GM23338 (cell line): ENCODE measurements at regions not wholly inside any gene's neighbourhood (a gene's known extent, or its start where the extent isn't known, plus 50 kb on each side); places are given as distances from the start of the nearest gene placed in this dataset.

Experiments used
- ATAC-seq: fragments of 200-7000 bp; cut with Tn5 transposase; 3 replicates; pipeline ENCODE4 v1.9.1; 2020
- DNase-seq: peaks from one replicate; pipeline ENCODE4 v3.0.0-alpha.2; 2015; ENCODE audit warnings: low spot score
- H2AFZ ChIP-seq: fragments of 200-600 bp; sonication (generic); 2 replicates; pipeline ENCODE4 v1.8.0; 2016; ENCODE audit warnings: antibody characterized with exemption, mild to moderate bottlenecking, moderate library complexity
- H3F3A ChIP-seq: fragments of 200-600 bp; sonication (generic); replicated peaks from 2 replicates; pipeline ENCODE4 v1.8.0; 2017; ENCODE audit warnings: antibody characterized with exemption, mixed run types, low read depth
- H3K27ac ChIP-seq: fragments of 200-600 bp; sonication (generic); 2 replicates; pipeline ENCODE4 v1.6.1; 2016; ENCODE audit warnings: low read depth
- H3K27me3 ChIP-seq: fragments of 200-600 bp; sonication (generic); 2 replicates; pipeline ENCODE4 v1.8.0; 2016; ENCODE audit warnings: mild to moderate bottlenecking, mixed run types, moderate library complexity; ENCODE audit not compliant: insufficient read depth
- H3K36me3 ChIP-seq: fragments of 200-600 bp; sonication (generic); 2 replicates; pipeline ENCODE4 v1.8.0; 2016; ENCODE audit warnings: mild to moderate bottlenecking; ENCODE audit not compliant: insufficient read depth
- H3K4me1 ChIP-seq: fragments of 200-600 bp; sonication (generic); 2 replicates; pipeline ENCODE4 v1.8.0; 2016; ENCODE audit warnings: mild to moderate bottlenecking, moderate library complexity; ENCODE audit not compliant: insufficient read depth
- H3K4me2 ChIP-seq: fragments of 200-600 bp; sonication (generic); 2 replicates; pipeline ENCODE4 v1.7.1; 2017; ENCODE audit warnings: mixed run types
- H3K4me3 ChIP-seq: fragments of 200-600 bp; sonication (generic); 2 replicates; pipeline ENCODE4 v1.6.1; 2016; ENCODE audit warnings: mixed run types
- H3K79me2 ChIP-seq: fragments of 200-600 bp; sonication (generic); replicated peaks from 2 replicates; pipeline ENCODE4 v1.8.0; 2017; ENCODE audit warnings: mild to moderate bottlenecking; ENCODE audit not compliant: insufficient read depth
- H3K9me2 ChIP-seq: fragments of 200-600 bp; sonication (generic); 2 replicates; pipeline ENCODE4 v1.8.0; 2017; ENCODE audit not compliant: insufficient read depth
- H4K20me1 ChIP-seq: fragments of 200-600 bp; sonication (generic); replicated peaks from 2 replicates; pipeline ENCODE4 v1.8.0; 2017; ENCODE audit warnings: mild to moderate bottlenecking; ENCODE audit not compliant: insufficient read depth
- H3K27ac Mint-ChIP-seq: 2 replicates; pipeline ENCODE4 v1.8.0; 2020; ENCODE audit warnings: inconsistent platforms, mild to moderate bottlenecking, moderate library complexity, mixed read lengths
- H3K27me3 Mint-ChIP-seq: 3 replicates; pipeline ENCODE4 v1.8.0; 2022; ENCODE audit warnings: low read depth, mild to moderate bottlenecking, moderate library complexity, mixed read lengths, inconsistent platforms; ENCODE audit not compliant: insufficient read depth, poor library complexity
- H3K36me3 Mint-ChIP-seq: 3 replicates; pipeline ENCODE4 v1.8.0; 2021; ENCODE audit warnings: low read depth, mild to moderate bottlenecking, inconsistent platforms, moderate library complexity, mixed read lengths
- H3K4me1 Mint-ChIP-seq: 3 replicates; pipeline ENCODE4 v1.8.0; 2020; ENCODE audit warnings: mild to moderate bottlenecking, inconsistent platforms, mixed read lengths
- H3K4me3 Mint-ChIP-seq: 3 replicates; pipeline ENCODE4 v1.8.0; 2021; ENCODE audit warnings: moderate library complexity, mild to moderate bottlenecking, inconsistent platforms, mixed read lengths
- H3K9me3 Mint-ChIP-seq: 3 replicates; pipeline ENCODE4 v1.8.0; 2020; ENCODE audit warnings: moderate library complexity, mild to moderate bottlenecking, inconsistent platforms, mixed read lengths
- CREB1 ChIP-seq: fragments of 250-450 bp; sonication (Bioruptor Pico); IDR thresholded peaks from 2 replicates; pipeline ENCODE4 v1.5.0; 2020; ENCODE audit warnings: low read depth, mild to moderate bottlenecking, moderate library complexity
- EZH2phosphoT487 ChIP-seq: fragments of 200-600 bp; sonication (generic); IDR thresholded peaks from one replicate; pipeline ENCODE4 v1.8.1; 2018; ENCODE audit warnings: antibody characterized with exemption; ENCODE audit not compliant: unreplicated experiment
- JUNB ChIP-seq: IDR thresholded peaks from one replicate; pipeline ENCODE4 v1.6.1; 2016; ENCODE audit warnings: antibody characterized with exemption; ENCODE audit not compliant: unreplicated experiment
- NANOG ChIP-seq: IDR thresholded peaks from 2 replicates; pipeline ENCODE4 v1.6.1; 2016; ENCODE audit warnings: antibody characterized with exemption, borderline replicate concordance
- POLR2AphosphoS5 ChIP-seq: IDR thresholded peaks from 2 replicates; pipeline ENCODE4 v1.6.1; 2016; ENCODE audit warnings: antibody characterized with exemption, low read depth
- STAT1 ChIP-seq: IDR thresholded peaks from one replicate; pipeline ENCODE4 v1.6.1; 2016; ENCODE audit warnings: antibody characterized with exemption; ENCODE audit not compliant: unreplicated experiment
- ZNF114 ChIP-seq: fragments of 250-450 bp; sonication (Bioruptor Pico); IDR thresholded peaks from 2 replicates; pipeline ENCODE4 v1.5.0; 2020; ENCODE audit warnings: mild to moderate bottlenecking, moderate library complexity
- ZNF331 ChIP-seq: fragments of 250-450 bp; sonication (Bioruptor Pico); IDR thresholded peaks from 2 replicates; pipeline ENCODE4 v1.5.0; 2020; ENCODE audit warnings: low read depth, mild to moderate bottlenecking, moderate library complexity
- TF ChIP-seq, protein P1 (sequence below): IDR thresholded peaks from 2 replicates; pipeline ENCODE4 v1.6.1; 2016; ENCODE audit warnings: antibody characterized with exemption
- TF ChIP-seq, protein P2 (sequence below): IDR thresholded peaks from one replicate; pipeline ENCODE4 v1.6.1; 2018; ENCODE audit warnings: antibody characterized with exemption; ENCODE audit not compliant: unreplicated experiment
- TF ChIP-seq, protein P3 (sequence below), 2 experiments: fragments of 200-600 bp in 1 of 2; sonication (generic) in 1 of 2; conservative IDR thresholded peaks; 2 replicates each; pipeline versions ENCODE4 v1.5.1 to v1.6.1; 2016 to 2017; ENCODE audit warnings: antibody characterized with exemption in 2 of 2, low read depth in 2 of 2, mild to moderate bottlenecking in 2 of 2, moderate library complexity in 1 of 2

DNA sequence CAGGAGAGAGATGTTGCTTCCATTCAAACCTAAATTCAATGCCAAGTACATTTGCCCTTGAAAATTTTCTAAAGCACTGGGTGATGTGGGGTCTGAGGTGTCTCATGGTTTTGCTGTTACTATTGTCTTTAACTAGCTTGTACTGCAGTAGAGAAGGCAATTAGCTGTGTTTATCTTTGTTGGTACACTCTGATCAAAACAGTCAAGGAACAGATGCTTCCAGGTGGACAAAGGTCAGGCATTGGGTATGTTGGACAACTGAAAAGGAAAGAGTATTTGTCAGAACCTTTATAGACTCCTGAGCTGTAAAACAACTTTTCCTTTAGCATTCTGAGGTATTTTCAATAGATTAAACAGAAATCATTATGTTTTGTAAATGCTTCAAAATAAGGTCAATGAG is 2228.7 kb upstream of the WWC1 start:
- DNase-seq = no peak
- Histone ChIP-seq H3K9me2 (no peaks in the 10 kb centered on the region), H3K4me3 (no peak overlapping the region), H3K27ac (no peak overlapping the region), H2AFZ (no peak overlapping the region), H4K20me1 (no peaks in the 10 kb centered on the region), H3K4me2 (no peak overlapping the region), H3K4me1 (no peaks in the 10 kb centered on the region), H3K36me3 (no peaks in the 10 kb centered on the region), H3K27me3 (no peaks in the 10 kb centered on the region), H3K79me2 (no peaks in the 10 kb centered on the region), H3F3A (no peaks in the 10 kb centered on the region)
- H3K9me3 Mint-ChIP-seq = no peaks in the 10 kb centered on the region
- ATAC-seq = no peak
- no peak overlapping the region for H3K27ac Mint-ChIP-seq
- no peaks in the 10 kb centered on the region for H3K36me3 Mint-ChIP-seq
- TF ChIP-seq, protein P1, sequence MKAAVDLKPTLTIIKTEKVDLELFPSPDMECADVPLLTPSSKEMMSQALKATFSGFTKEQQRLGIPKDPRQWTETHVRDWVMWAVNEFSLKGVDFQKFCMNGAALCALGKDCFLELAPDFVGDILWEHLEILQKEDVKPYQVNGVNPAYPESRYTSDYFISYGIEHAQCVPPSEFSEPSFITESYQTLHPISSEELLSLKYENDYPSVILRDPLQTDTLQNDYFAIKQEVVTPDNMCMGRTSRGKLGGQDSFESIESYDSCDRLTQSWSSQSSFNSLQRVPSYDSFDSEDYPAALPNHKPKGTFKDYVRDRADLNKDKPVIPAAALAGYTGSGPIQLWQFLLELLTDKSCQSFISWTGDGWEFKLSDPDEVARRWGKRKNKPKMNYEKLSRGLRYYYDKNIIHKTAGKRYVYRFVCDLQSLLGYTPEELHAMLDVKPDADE = no peak
- TF ChIP-seq ZNF114 (CRISPR knock-in tag) = no peak
- no peak for TF ChIP-seq ZNF331
- no peak for TF ChIP-seq STAT1
- TF ChIP-seq JUNB = no peak
- no peak overlapping the region for H3K4me3 Mint-ChIP-seq
- no peaks in the 10 kb centered on the region for H3K27me3 Mint-ChIP-seq
- H3K4me1 Mint-ChIP-seq = peaks cover 13% of the 10 kb centered on the region

DNA sequence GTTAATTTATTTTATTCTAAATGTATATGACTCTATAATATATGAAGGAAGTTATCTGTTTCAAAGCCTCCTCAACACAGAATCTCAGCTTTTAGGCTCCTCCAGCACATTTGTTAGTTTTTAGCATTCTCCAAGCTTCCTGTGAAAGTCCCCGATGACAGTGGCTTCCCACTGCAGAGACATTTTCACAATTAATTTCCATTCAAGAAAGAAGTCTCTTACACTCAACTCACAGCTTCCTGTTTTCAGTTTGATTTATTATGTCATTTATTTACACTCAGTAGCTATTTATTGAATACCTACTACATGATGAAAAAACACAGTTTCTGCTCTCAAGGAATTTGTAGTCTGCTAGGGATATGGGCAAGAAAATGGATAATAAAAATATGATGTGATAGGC is 2228.2 kb upstream of the WWC1 start:
- Mint-ChIP-seq H3K9me3 (no peaks in the 10 kb centered on the region), H3K4me1 (peaks cover 18% of the 10 kb centered on the region), H3K27me3 (no peaks in the 10 kb centered on the region), H3K36me3 (no peaks in the 10 kb centered on the region), H3K4me3 (no peak overlapping the region), H3K27ac (no peak overlapping the region)
- Histone ChIP-seq H3K27ac (no peak overlapping the region), H3K4me1 (no peaks in the 10 kb centered on the region), H3K79me2 (no peaks in the 10 kb centered on the region), H3F3A (no peaks in the 10 kb centered on the region), H3K27me3 (no peaks in the 10 kb centered on the region), H4K20me1 (no peaks in the 10 kb centered on the region), H3K36me3 (no peaks in the 10 kb centered on the region), H3K9me2 (no peaks in the 10 kb centered on the region), H3K4me2 (no peak overlapping the region), H2AFZ (no peak overlapping the region), H3K4me3 (no peak overlapping the region)
- ATAC-seq (no peak), DNase-seq (no peak)
- TF ChIP-seq ZNF331 = no peak

DNA sequence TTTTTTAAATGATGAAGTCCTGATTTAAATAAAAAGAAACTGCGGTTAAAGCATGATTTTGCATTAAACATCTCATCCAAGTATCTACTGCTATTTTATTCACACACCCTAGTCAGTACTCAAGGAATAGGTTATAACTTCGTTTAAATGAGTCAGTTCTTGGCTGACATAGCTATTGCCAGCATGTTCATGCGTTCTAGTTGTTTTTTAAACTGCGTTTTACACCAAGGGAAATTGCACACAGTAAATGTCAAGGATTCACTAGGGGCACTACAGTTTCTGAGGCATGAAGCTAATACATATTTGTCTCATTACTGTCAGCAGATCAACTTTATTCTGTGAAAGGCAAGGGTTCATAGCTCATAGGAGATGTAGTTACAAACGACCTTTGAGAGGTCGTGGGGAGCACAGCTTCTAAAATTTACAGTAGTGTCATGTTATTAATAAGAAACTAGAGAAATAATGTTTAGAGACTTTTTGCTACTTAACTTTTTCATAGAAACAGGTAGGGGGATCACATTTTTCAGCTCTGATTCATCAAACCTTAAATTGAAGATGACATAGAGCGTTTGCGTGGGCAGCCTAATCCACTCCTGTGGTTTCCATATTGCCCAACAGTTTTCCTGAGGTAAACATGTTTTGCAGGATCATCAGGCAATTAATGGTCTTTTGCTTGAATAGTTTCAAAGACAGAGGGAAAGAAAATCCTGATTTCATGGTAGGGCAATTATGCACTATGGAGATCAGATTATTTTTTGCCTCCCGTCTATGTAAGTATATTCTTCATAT is 2222.7 kb upstream of the WWC1 start:
- Histone ChIP-seq H3F3A (no peaks in the 10 kb centered on the region), H2AFZ (no peak overlapping the region), H3K9me2 (no peaks in the 10 kb centered on the region), H4K20me1 (no peaks in the 10 kb centered on the region), H3K4me1 (peaks cover 35% of the 10 kb centered on the region), H3K4me2 (no peak overlapping the region), H3K4me3 (no peak overlapping the region), H3K79me2 (no peaks in the 10 kb centered on the region), H3K27ac (no peak overlapping the region), H3K27me3 (no peaks in the 10 kb centered on the region), H3K36me3 (no peaks in the 10 kb centered on the region)
- Mint-ChIP-seq H3K4me3 (no peak overlapping the region), H3K36me3 (0 out of 3 replicates have a peak, but pooled peaks cover 4% of the 10 kb centered on the region), H3K27me3 (peaks cover 2% of the 10 kb centered on the region), H3K4me1 (peaks cover 53% of the 10 kb centered on the region), H3K9me3 (no peaks in the 10 kb centered on the region; the same call in 2 of the 3 replicates), H3K27ac (no peak overlapping the region; the same call in 1 of the 2 replicates)
- DNase-seq (no peak), ATAC-seq (no peak)
- TF ChIP-seq JUNB = no peak
- TF ChIP-seq CREB1 (CRISPR knock-in tag) = no peak
- no peak for TF ChIP-seq EZH2phosphoT487
- TF ChIP-seq NANOG = no peak
- TF ChIP-seq, protein P2, sequence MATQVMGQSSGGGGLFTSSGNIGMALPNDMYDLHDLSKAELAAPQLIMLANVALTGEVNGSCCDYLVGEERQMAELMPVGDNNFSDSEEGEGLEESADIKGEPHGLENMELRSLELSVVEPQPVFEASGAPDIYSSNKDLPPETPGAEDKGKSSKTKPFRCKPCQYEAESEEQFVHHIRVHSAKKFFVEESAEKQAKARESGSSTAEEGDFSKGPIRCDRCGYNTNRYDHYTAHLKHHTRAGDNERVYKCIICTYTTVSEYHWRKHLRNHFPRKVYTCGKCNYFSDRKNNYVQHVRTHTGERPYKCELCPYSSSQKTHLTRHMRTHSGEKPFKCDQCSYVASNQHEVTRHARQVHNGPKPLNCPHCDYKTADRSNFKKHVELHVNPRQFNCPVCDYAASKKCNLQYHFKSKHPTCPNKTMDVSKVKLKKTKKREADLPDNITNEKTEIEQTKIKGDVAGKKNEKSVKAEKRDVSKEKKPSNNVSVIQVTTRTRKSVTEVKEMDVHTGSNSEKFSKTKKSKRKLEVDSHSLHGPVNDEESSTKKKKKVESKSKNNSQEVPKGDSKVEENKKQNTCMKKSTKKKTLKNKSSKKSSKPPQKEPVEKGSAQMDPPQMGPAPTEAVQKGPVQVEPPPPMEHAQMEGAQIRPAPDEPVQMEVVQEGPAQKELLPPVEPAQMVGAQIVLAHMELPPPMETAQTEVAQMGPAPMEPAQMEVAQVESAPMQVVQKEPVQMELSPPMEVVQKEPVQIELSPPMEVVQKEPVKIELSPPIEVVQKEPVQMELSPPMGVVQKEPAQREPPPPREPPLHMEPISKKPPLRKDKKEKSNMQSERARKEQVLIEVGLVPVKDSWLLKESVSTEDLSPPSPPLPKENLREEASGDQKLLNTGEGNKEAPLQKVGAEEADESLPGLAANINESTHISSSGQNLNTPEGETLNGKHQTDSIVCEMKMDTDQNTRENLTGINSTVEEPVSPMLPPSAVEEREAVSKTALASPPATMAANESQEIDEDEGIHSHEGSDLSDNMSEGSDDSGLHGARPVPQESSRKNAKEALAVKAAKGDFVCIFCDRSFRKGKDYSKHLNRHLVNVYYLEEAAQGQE = no peak
- TF ChIP-seq ZNF331 = no peak
- TF ChIP-seq POLR2AphosphoS5 = no peak
- TF ChIP-seq, protein P1 = no peak
- no peak for TF ChIP-seq STAT1
- TF ChIP-seq, protein P3, sequence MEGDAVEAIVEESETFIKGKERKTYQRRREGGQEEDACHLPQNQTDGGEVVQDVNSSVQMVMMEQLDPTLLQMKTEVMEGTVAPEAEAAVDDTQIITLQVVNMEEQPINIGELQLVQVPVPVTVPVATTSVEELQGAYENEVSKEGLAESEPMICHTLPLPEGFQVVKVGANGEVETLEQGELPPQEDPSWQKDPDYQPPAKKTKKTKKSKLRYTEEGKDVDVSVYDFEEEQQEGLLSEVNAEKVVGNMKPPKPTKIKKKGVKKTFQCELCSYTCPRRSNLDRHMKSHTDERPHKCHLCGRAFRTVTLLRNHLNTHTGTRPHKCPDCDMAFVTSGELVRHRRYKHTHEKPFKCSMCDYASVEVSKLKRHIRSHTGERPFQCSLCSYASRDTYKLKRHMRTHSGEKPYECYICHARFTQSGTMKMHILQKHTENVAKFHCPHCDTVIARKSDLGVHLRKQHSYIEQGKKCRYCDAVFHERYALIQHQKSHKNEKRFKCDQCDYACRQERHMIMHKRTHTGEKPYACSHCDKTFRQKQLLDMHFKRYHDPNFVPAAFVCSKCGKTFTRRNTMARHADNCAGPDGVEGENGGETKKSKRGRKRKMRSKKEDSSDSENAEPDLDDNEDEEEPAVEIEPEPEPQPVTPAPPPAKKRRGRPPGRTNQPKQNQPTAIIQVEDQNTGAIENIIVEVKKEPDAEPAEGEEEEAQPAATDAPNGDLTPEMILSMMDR (conservative IDR thresholded peaks at IDR 0.05; ENCODE audit: low read depth in 2 of 2) = no peak
